Mesenchymal stem cell (in vitro differentiated cells and primary cell): ENCODE measurements at regions not wholly inside any gene's neighbourhood (a gene's known extent, or its start where the extent isn't known, plus 50 kb on each side); places are given as distances from the start of the nearest gene placed in this dataset.

Experiments
- DNase-seq: peaks from one replicate; pipeline ENCODE4 v3.0.0-alpha.2; 2013
- H2AFZ ChIP-seq: one replicate; pipeline ENCODE4 v1.6.1; 2013; ENCODE audit warnings: low read depth, mild to moderate bottlenecking, control low read depth, inconsistent platforms, low read length, moderate library complexity
- H2AK5ac ChIP-seq: 2 replicates; pipeline ENCODE4 v1.6.1; 2013; ENCODE audit warnings: low read length, moderate library complexity, mild to moderate bottlenecking, inconsistent platforms; ENCODE audit not compliant: severe bottlenecking
- H2BK120ac ChIP-seq: one replicate; pipeline ENCODE4 v1.6.1; 2013; ENCODE audit warnings: low read depth, mild to moderate bottlenecking, inconsistent platforms, low read length, moderate library complexity
- H2BK12ac ChIP-seq, 2 experiments: one replicate each; pipeline ENCODE4 v1.6.1; 2013; ENCODE audit warnings: inconsistent platforms in 2 of 2, low read length in 2 of 2, mild to moderate bottlenecking in 2 of 2, moderate library complexity in 2 of 2, control low read depth in 1 of 2
- H2BK15ac ChIP-seq: one replicate; pipeline ENCODE4 v1.6.1; 2013; ENCODE audit warnings: mild to moderate bottlenecking, low read depth, inconsistent platforms; ENCODE audit not compliant: poor library complexity, severe bottlenecking
- H2BK5ac ChIP-seq: 2 replicates; pipeline ENCODE4 v1.6.1; 2013; ENCODE audit warnings: low read depth, mild to moderate bottlenecking, low read length, control low read depth, inconsistent platforms; ENCODE audit not compliant: poor library complexity, severe bottlenecking
- H3K14ac ChIP-seq, 2 experiments: one replicate each; pipeline ENCODE4 v1.6.1; 2013; ENCODE audit warnings: inconsistent platforms in 2 of 2, low read length in 2 of 2, control low read depth in 1 of 2, mild to moderate bottlenecking in 1 of 2, moderate library complexity in 1 of 2
- H3K18ac ChIP-seq, 2 experiments: one replicate each; pipeline ENCODE4 v1.6.1; 2013; ENCODE audit warnings: inconsistent platforms in 2 of 2, low read length in 2 of 2, control low read depth in 1 of 2, low read depth in 1 of 2, mild to moderate bottlenecking in 1 of 2
- H3K23ac ChIP-seq, 2 experiments: one replicate each; pipeline ENCODE4 v1.6.1; 2013; ENCODE audit warnings: inconsistent platforms in 2 of 2, low read length in 2 of 2, mild to moderate bottlenecking in 2 of 2, moderate library complexity in 2 of 2, control low read depth in 1 of 2
- H3K27ac ChIP-seq: 2 replicates; pipeline ENCODE4 v1.5.1; 2013; ENCODE audit warnings: mild to moderate bottlenecking, moderate library complexity, low read length, control low read depth, inconsistent platforms; ENCODE audit not compliant: poor library complexity, severe bottlenecking
- H3K27me3 ChIP-seq, 2 experiments: 2 replicates each; pipeline versions ENCODE4 v1.6.1 to v1.7.0; 2013; ENCODE audit warnings: low read length in 2 of 2, mild to moderate bottlenecking in 2 of 2, moderate library complexity in 2 of 2, control low read depth in 1 of 2, inconsistent platforms in 1 of 2; ENCODE audit not compliant: control insufficient read depth in 1 of 2, insufficient read depth in 1 of 2
- H3K36me3 ChIP-seq, 2 experiments: 2 replicates each; pipeline versions ENCODE4 v1.6.1 to v1.7.0; 2013; ENCODE audit warnings: low read length in 2 of 2, control low read depth in 1 of 2, inconsistent platforms in 1 of 2, low read depth in 1 of 2, mild to moderate bottlenecking in 1 of 2; ENCODE audit not compliant: insufficient read depth in 2 of 2, control insufficient read depth in 1 of 2
- H3K4ac ChIP-seq, 2 experiments: one replicate each; pipeline ENCODE4 v1.6.1; 2013; ENCODE audit warnings: inconsistent platforms in 2 of 2, low read length in 2 of 2, mild to moderate bottlenecking in 2 of 2, moderate library complexity in 2 of 2, control low read depth in 1 of 2, low read depth in 1 of 2
- H3K4me1 ChIP-seq: 2 replicates; pipeline ENCODE4 v1.6.1; 2013; ENCODE audit warnings: low read depth, low read length, control low read depth; ENCODE audit not compliant: control insufficient read depth, insufficient read depth
- H3K4me2 ChIP-seq: 2 replicates; pipeline ENCODE4 v1.6.1; 2013; ENCODE audit warnings: low read length, mild to moderate bottlenecking, inconsistent platforms; ENCODE audit not compliant: poor library complexity, severe bottlenecking
- H3K4me3 ChIP-seq, 2 experiments: 2 replicates each; pipeline versions ENCODE4 v1.5.1 to v1.7.0; 2013; ENCODE audit warnings: low read length in 2 of 2, mild to moderate bottlenecking in 2 of 2, control low read depth in 1 of 2, low read depth in 1 of 2; ENCODE audit not compliant: insufficient read depth in 1 of 2
- H3K79me1 ChIP-seq: replicated peaks from 2 replicates; pipeline ENCODE4 v1.6.1; 2013; ENCODE audit warnings: mild to moderate bottlenecking, control low read depth, low read length, inconsistent platforms; ENCODE audit not compliant: poor library complexity, severe bottlenecking
- H3K9ac ChIP-seq: 2 replicates; pipeline ENCODE4 v1.7.0; 2013; ENCODE audit warnings: mild to moderate bottlenecking, low read length, moderate library complexity
- H3K9me3 ChIP-seq: 2 replicates; pipeline ENCODE4 v1.7.0; 2013; ENCODE audit warnings: mild to moderate bottlenecking, low read length; ENCODE audit not compliant: control insufficient read depth
- H4K8ac ChIP-seq: one replicate; pipeline ENCODE4 v1.6.1; 2013; ENCODE audit warnings: inconsistent platforms, mild to moderate bottlenecking, low read length, moderate library complexity
- H4K91ac ChIP-seq: one replicate; pipeline ENCODE4 v1.6.1; 2013; ENCODE audit warnings: mild to moderate bottlenecking, low read length, inconsistent platforms
- WGBS: methylation state at CpG from one replicate; pipeline ENCODE4 v1.1.7; 2013; ENCODE audit warnings: mixed read lengths; 5-methylcytosine and 5-hydroxymethylcytosine counted together

GRCh38 chr2:121869873-121870272 is 114.4 kb downstream of the TSN start:
- Histone ChIP-seq H3K18ac (no peak overlapping the region), H3K27ac (no peak overlapping the region), H3K36me3 (no peaks in the 10 kb centered on the region), H4K91ac (no peak overlapping the region), H3K14ac (no peak overlapping the region), H2BK120ac (no peak overlapping the region), H3K4me2 (no peak overlapping the region), H3K23ac (no peak overlapping the region), H2BK15ac (no peak overlapping the region), H2BK12ac (no peak overlapping the region), H3K9me3 (no peaks in the 10 kb centered on the region), H3K4ac (no peak overlapping the region), H2BK5ac (no peak overlapping the region), H2AK5ac (no peak overlapping the region), H3K9ac (no peak overlapping the region), H3K4me3 (no peak overlapping the region), H2AFZ (no peak overlapping the region), H3K4me1 (no peaks in the 10 kb centered on the region), H3K27me3 (peaks cover 8 to 30% of the 10 kb centered on the region in 2 experiments), H3K79me1 (no peaks in the 10 kb centered on the region), H4K8ac (no peak overlapping the region)
- 79% methylated on average over 5 of the region's 5 CpGs for WGBS
- no peak for DNase-seq

DNA sequence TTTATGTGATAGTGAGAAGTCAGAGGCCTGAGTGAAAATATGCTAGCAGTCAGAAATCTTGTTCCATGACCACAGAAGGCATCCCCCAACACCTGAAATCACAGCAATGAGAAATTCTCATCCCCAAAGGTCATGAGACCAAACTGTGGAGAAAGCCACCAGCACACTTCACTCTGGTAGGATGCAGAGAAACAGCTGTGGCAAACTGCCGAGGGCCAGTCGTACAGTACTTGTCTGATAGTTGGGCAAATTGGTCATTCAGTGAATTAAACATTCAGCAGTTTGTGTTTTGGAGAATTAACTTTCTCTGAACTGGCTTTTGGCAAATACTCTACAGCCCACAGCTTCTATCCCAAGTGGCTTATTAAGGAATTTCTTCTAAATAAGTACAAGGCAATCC is 117.2 kb downstream of the TSN start:
- H3K4ac ChIP-seq: no peak overlapping the region
- no peak overlapping the region for H2BK12ac ChIP-seq
- H3K18ac ChIP-seq: no peak overlapping the region
- no peaks in the 10 kb centered on the region for H3K36me3 ChIP-seq
- no peak overlapping the region for H3K4me3 ChIP-seq
- no peak overlapping the region for H2BK5ac ChIP-seq
- H3K27ac ChIP-seq: no peak overlapping the region
- no peaks in the 10 kb centered on the region for H3K9me3 ChIP-seq
- no peak overlapping the region for H3K14ac ChIP-seq
- no peak overlapping the region for H2AFZ ChIP-seq
- no peak overlapping the region for H4K8ac ChIP-seq
- no peak for DNase-seq
- H4K91ac ChIP-seq: no peak overlapping the region
- H3K4me1 ChIP-seq: no peaks in the 10 kb centered on the region
- no peaks in the 10 kb centered on the region for H3K79me1 ChIP-seq
- no peak overlapping the region for H2BK15ac ChIP-seq
- H2BK120ac ChIP-seq: no peak overlapping the region
- H2AK5ac ChIP-seq: no peak overlapping the region
- H3K23ac ChIP-seq: no peak overlapping the region
- H3K4me2 ChIP-seq: no peak overlapping the region
- H3K27me3 ChIP-seq: peaks cover 12 to 30% of the 10 kb centered on the region in 2 experiments
- WGBS: 100% methylated on average over 2 of the region's 2 CpGs
- no peak overlapping the region for H3K9ac ChIP-seq

DNA sequence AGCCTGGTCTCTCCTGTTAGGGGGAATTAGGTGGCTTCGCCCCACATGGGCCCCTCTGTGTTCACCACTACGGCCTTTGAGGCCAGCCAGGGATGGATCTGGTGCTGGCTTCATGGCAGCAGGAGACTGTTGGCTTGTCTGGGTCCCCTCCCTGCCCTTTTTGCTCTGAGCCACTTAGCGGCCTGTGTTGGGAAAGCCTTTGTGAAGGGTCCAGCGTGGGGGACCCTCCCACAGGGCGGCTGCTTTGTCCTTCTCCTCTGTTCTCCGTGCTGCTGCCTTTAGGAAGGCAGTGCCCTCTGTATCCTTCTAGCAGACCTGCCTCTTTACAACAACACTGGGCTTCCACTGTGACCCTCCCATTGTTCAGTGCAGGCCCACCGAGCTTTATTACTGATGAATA is 118.4 kb downstream of the TSN start:
- 79% methylated on average over 6 of the region's 7 CpGs for WGBS
- H3K4ac ChIP-seq: no peak overlapping the region
- no peaks in the 10 kb centered on the region for H3K36me3 ChIP-seq
- no peak overlapping the region for H2AK5ac ChIP-seq
- no peak overlapping the region for H3K27ac ChIP-seq
- no peak overlapping the region for H3K18ac ChIP-seq
- H2BK120ac ChIP-seq: no peak overlapping the region
- H3K9me3 ChIP-seq: no peaks in the 10 kb centered on the region
- H3K4me2 ChIP-seq: no peak overlapping the region
- no peak overlapping the region for H2BK12ac ChIP-seq
- H3K79me1 ChIP-seq: no peaks in the 10 kb centered on the region
- no peaks in the 10 kb centered on the region for H3K4me1 ChIP-seq
- H3K9ac ChIP-seq: no peak overlapping the region
- DNase-seq: no peak
- H4K8ac ChIP-seq: no peak overlapping the region
- no peak overlapping the region for H2BK5ac ChIP-seq
- no peak overlapping the region for H2AFZ ChIP-seq
- H4K91ac ChIP-seq: no peak overlapping the region
- H3K14ac ChIP-seq: no peak overlapping the region
- no peak overlapping the region for H2BK15ac ChIP-seq
- no peak overlapping the region for H3K23ac ChIP-seq
- peaks cover 12 to 27% of the 10 kb centered on the region in 2 experiments for H3K27me3 ChIP-seq
- H3K4me3 ChIP-seq: no peak overlapping the region

DNA sequence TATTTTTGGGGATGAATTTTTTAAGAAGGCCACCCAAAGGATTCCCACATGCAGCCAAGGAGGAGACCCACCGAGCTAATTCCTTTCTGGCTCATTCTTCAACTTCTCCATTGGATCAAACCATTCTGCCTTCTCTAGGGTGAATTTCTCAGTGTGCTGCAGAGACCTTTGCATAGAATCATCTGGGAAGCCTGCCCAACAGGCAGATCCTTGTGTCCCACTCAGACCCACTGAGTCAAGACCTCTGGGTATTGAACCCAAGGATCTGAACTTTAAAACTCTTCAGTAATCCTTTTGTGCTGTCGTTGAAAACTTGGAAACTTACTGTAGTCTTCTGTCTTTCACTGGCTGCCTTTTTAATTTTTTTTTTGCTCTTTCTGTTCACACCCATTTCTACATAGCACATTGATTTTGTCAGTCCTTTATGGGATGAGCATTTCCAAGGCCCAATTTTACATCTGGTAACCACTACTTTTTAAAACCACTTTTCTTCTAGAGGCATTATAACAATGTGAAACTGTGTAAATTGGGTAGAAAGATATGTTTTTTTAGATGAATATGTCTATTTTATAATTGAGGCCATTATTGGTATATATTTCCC is 120.2 kb downstream of the TSN start:
- no peak overlapping the region for H2BK12ac ChIP-seq
- WGBS: 91% methylated on average over 2 of the region's 2 CpGs
- H3K4me2 ChIP-seq: no peak overlapping the region
- H3K4ac ChIP-seq: no peak overlapping the region
- H3K14ac ChIP-seq: no peak overlapping the region
- peaks cover 5 to 12% of the 10 kb centered on the region in 2 experiments for H3K27me3 ChIP-seq
- no peak overlapping the region for H3K27ac ChIP-seq
- no peak for DNase-seq
- H2BK5ac ChIP-seq: no peak overlapping the region
- H4K8ac ChIP-seq: no peak overlapping the region
- no peak overlapping the region for H3K18ac ChIP-seq
- no peak overlapping the region for H4K91ac ChIP-seq
- no peaks in the 10 kb centered on the region for H3K4me1 ChIP-seq
- no peaks in the 10 kb centered on the region for H3K79me1 ChIP-seq
- no peak overlapping the region for H3K9ac ChIP-seq
- H2AFZ ChIP-seq: no peak overlapping the region
- H3K4me3 ChIP-seq: no peak overlapping the region
- no peak overlapping the region for H2AK5ac ChIP-seq
- H3K36me3 ChIP-seq: no peaks in the 10 kb centered on the region
- H3K9me3 ChIP-seq: no peaks in the 10 kb centered on the region
- H3K23ac ChIP-seq: no peak overlapping the region
- no peak overlapping the region for H2BK120ac ChIP-seq
- no peak overlapping the region for H2BK15ac ChIP-seq
